Transverse colon (tissue), 4 donors: ENCODE measurements at regions not wholly inside any gene's neighbourhood (a gene's known extent, or its start where the extent isn't known, plus 50 kb on each side); places are given as distances from the start of the nearest gene placed in this dataset.
"Not testable (repeated sequence)": the region's sequence is repeated elsewhere in the genome, so short reads cannot be mapped to it uniquely, and the experiment has no call there.

ENCODE experiments used
- DNase-seq: peaks from one replicate; pipeline ENCODE4 v3.0.0-alpha.2; 2019
- H3K27ac ChIP-seq, 4 donors: fragments of 200-600 bp; sonication (generic); 2 replicates each; pipeline ENCODE4 v1.5.1; 2016 to 2018; ENCODE audit warnings: inconsistent platforms in 4 of 4
- H3K27me3 ChIP-seq: fragments of 200-600 bp; sonication (generic); 2 replicates; pipeline ENCODE4 v1.5.1; 2017; ENCODE audit warnings: inconsistent platforms
- H3K36me3 ChIP-seq, 4 donors: fragments of 200-600 bp; sonication (generic); 2 replicates each; pipeline ENCODE4 v1.5.1; 2017 to 2019; ENCODE audit warnings: inconsistent platforms in 4 of 4
- H3K4me1 ChIP-seq, 4 donors: fragments of 200-600 bp; sonication (generic); 2 replicates each; pipeline ENCODE4 v1.5.1; 2017 to 2020; ENCODE audit warnings: inconsistent platforms in 4 of 4
- H3K4me3 ChIP-seq, 4 donors: fragments of 200-600 bp; sonication (generic); 1 replicate in 1 of 4; 2 replicates in 3 of 4; pipeline versions ENCODE4 v1.5.1 to v1.6.1; 2017 to 2019; ENCODE audit warnings: inconsistent platforms in 4 of 4
- H3K9me3 ChIP-seq, 2 donors: fragments of 200-600 bp; sonication (generic); 2 replicates each; pipeline ENCODE4 v1.5.1; 2017 to 2019; ENCODE audit warnings: inconsistent platforms in 2 of 2
- CTCF ChIP-seq, 5 experiments: fragments of 200-600 bp in 3 of 5; fragments of 450-650 bp in 2 of 5; sonication (generic) in 3 of 5; IDR thresholded peaks; 1 replicate in 2 of 5; 2 replicates in 3 of 5; pipeline ENCODE4 v1.5.1; 2016 to 2017; ENCODE audit warnings: antibody characterized with exemption in 5 of 5, inconsistent platforms in 3 of 5, mild to moderate bottlenecking in 2 of 5, moderate library complexity in 1 of 5
- EP300 ChIP-seq: sonication (generic); formaldehyde crosslinking; IDR thresholded peaks from one replicate; pipeline ENCODE4 v1.6.1; 2017; ENCODE audit warnings: antibody characterized with exemption, low read depth
- POLR2A ChIP-seq: fragments of 450-650 bp; IDR thresholded peaks from one replicate; pipeline ENCODE4 v1.6.1; 2016; ENCODE audit warnings: antibody characterized with exemption, mild to moderate bottlenecking, moderate library complexity
- POLR2AphosphoS5 ChIP-seq, 3 donors: sonication (generic); formaldehyde crosslinking; IDR thresholded peaks; one replicate each; pipeline ENCODE4 v1.6.1; 2016; ENCODE audit warnings: antibody characterized with exemption in 3 of 3
- WGBS, 2 donors: methylation state at CpG; one replicate each; pipeline ENCODE4 v1.1.5; 2018; ENCODE audit warnings: low coverage in 1 of 2; 5-methylcytosine and 5-hydroxymethylcytosine counted together
- in situ Hi-C, 4 donors: fragments of 200-750 bp; cut with MboI; loops; one replicate each; pipeline versions ENCODE4 v1.15.0 to v1.15.1; 2017; ENCODE audit warnings: low sequenced_read_pairs in 3 of 4, low pct_ligation_motif_present in 1 of 4, low pct_unique_long_range_greater_than_20kb in 1 of 4
- intact Hi-C: fragments of 100-400 bp; cut with DNase I; formaldehyde crosslinking; loops from one replicate; pipeline ENCODE4 v1.15.1; 2023; ENCODE audit warnings: low total_unique reads

GRCh38 chr15:91413142-91413541, 313.1 kb downstream of the SV2B start:
- intact Hi-C loops, result no loop called here
- no peak overlapping the region for H3K27ac ChIP-seq
- no peaks in the 10 kb centered on the region for H3K27me3 ChIP-seq
- peaks cover 0 to 8% (median 0%) of the 10 kb centered on the region in 4 donors for H3K4me1 ChIP-seq
- no peak for DNase-seq
- no peak overlapping the region for H3K4me3 ChIP-seq
- no peaks in the 10 kb centered on the region for H3K9me3 ChIP-seq
- no peaks in the 10 kb centered on the region for H3K36me3 ChIP-seq
- in situ Hi-C loops, result no loop called here
- no peak for TF ChIP-seq POLR2AphosphoS5 (IDR thresholded peaks at IDR 0.05)
- no peak for TF ChIP-seq CTCF (IDR thresholded peaks at IDR 0.05)
- no peak for TF ChIP-seq EP300
- TF ChIP-seq POLR2A, result no peak
- 40 to 74% methylated on average over 1 to 2 of the region's 2 CpGs for WGBS, 2 donors

GRCh38 chr15:91414124-91414523, 314.1 kb downstream of the SV2B start:
- no peaks in the 10 kb centered on the region for H3K27me3 ChIP-seq
- intact Hi-C loops, result no loop called here

GRCh38 chr15:91415258-91415657, 315.2 kb downstream of the SV2B start:
- WGBS, 2 donors, result 83 to 87% methylated on average over 2 to 4 of the region's 4 CpGs
- intact Hi-C loops, H3K4me3 ChIP-seq, H3K36me3 ChIP-seq, H3K27me3 ChIP-seq, H3K9me3 ChIP-seq, DNase-seq, in situ Hi-C loops, H3K27ac ChIP-seq, H3K4me1 ChIP-seq: not testable (repeated sequence)

More at GRCh38 chr15:91414124-91414523, 314.1 kb downstream of the SV2B start:
- no peak for DNase-seq
- no peak for TF ChIP-seq CTCF (IDR thresholded peaks at IDR 0.05)
- TF ChIP-seq EP300, result no peak
- TF ChIP-seq POLR2A, result no peak
- TF ChIP-seq POLR2AphosphoS5 (IDR thresholded peaks at IDR 0.05), result no peak
- Histone ChIP-seq H3K4me3 (no peak overlapping the region), H3K4me1 (peaks cover 0 to under 1% (median 0%) of the 10 kb centered on the region in 4 donors), H3K27ac (no peak overlapping the region), H3K36me3 (no peaks in the 10 kb centered on the region), H3K9me3 (no peaks in the 10 kb centered on the region)
- in situ Hi-C loops, result no loop called here
- WGBS, 2 donors, result 92 to 100% methylated on average over 2 of the region's 2 CpGs

DNA sequence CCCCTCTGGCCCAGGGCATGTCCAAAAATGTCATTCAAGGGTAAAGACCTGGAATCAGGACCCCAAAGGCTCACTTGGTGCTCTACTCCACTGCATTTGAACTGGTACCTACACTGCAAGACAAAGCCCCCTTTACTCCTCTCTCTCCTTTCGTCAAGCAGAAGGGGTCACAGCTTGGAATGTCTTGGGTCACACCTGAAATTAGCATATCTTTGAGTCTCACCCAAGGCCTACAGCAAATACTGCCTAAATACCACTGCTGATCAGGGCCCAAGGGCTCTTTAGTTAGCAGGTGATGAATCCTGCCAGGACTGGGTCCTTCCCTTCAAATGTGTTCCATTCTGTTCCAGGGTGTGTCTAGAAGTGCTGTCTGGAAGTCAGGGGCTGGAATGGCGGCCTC, 320.6 kb downstream of the SV2B start:
- Histone ChIP-seq H3K9me3 (no peaks in the 10 kb centered on the region), H3K4me1 (no peaks in the 10 kb centered on the region), H3K36me3 (no peaks in the 10 kb centered on the region), H3K4me3 (no peak overlapping the region), H3K27ac (no peak overlapping the region), H3K27me3 (no peaks in the 10 kb centered on the region)
- 74% methylated on average over 2 of the region's 2 CpGs; no CpG with 5 or more reads in 1 of the 2 donors for WGBS, 2 donors
- TF ChIP-seq CTCF (IDR thresholded peaks at IDR 0.05), result no peak
- TF ChIP-seq EP300, result no peak
- TF ChIP-seq POLR2A, result no peak
- no peak for TF ChIP-seq POLR2AphosphoS5 (IDR thresholded peaks at IDR 0.05)
- in situ Hi-C loops (no loop called here), intact Hi-C loops (no loop called here)
- no peak for DNase-seq

DNA sequence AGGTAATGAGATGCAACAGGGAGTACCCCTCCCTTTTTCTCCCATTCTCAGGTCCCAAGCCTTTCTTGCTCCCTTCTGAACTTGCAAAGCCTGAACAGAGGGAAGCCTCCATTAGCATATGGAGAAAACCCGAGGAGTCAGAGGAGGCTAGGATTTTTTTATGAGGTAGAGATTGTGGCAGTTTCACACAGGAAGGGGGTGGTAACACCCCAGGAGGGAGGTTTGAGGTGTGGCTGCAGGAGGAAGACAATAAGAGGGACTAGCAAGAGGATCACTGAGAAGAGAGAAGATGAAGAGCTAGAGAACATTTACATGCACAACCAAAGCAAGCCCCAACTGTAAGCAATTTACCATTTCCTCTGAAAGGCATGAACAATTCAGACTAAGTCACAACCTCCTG, 322.7 kb downstream of the SV2B start:
- 38% methylated on average over 1 of the region's 1 CpG; no CpG with 5 or more reads in 1 of the 2 donors for WGBS, 2 donors
- intact Hi-C loops, result no loop called here
- Histone ChIP-seq H3K4me1 (no peaks in the 10 kb centered on the region), H3K27ac (no peak overlapping the region), H3K9me3 (no peaks in the 10 kb centered on the region), H3K27me3 (no peaks in the 10 kb centered on the region), H3K36me3 (no peaks in the 10 kb centered on the region), H3K4me3 (no peak overlapping the region)
- DNase-seq, result no peak
- in situ Hi-C loops, result no loop called here
- TF ChIP-seq CTCF (IDR thresholded peaks at IDR 0.05) (no peak), POLR2AphosphoS5 (IDR thresholded peaks at IDR 0.05) (no peak), POLR2A (no peak), EP300 (no peak)
